ENCODE measurements at regions not wholly inside any gene's neighbourhood (a gene's known extent, or its start where the extent isn't known, plus 50 kb on each side); places are given as distances from the start of the nearest gene placed in this dataset.

DNA sequence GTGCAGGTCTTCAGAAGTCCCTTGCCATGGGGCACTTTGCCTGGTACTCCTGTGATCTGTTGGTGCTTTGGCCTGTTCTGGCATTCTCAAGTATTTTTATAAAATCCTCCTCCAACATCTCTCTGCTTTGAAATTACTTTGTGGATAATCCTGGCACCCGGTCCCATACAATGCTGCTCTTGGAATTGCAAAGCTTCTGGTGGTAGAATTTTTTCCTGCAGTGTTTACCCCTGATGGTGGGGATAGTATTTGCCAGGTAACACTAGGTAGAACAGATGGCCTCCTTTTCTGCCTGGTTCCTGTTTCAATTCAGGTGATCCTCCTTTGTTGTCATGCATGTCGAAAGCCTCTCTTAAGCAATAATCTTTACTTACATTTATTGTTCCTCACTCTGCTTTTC is 109.8 kb upstream of the ATP10B start:
- in situ Hi-C loops (cut with MboI; ENCODE audit: low pct_unique_long_range_greater_than_20kb, low sequenced_read_pairs, unreplicated experiment) = no loop called here
- TF ChIP-seq, protein P1, sequence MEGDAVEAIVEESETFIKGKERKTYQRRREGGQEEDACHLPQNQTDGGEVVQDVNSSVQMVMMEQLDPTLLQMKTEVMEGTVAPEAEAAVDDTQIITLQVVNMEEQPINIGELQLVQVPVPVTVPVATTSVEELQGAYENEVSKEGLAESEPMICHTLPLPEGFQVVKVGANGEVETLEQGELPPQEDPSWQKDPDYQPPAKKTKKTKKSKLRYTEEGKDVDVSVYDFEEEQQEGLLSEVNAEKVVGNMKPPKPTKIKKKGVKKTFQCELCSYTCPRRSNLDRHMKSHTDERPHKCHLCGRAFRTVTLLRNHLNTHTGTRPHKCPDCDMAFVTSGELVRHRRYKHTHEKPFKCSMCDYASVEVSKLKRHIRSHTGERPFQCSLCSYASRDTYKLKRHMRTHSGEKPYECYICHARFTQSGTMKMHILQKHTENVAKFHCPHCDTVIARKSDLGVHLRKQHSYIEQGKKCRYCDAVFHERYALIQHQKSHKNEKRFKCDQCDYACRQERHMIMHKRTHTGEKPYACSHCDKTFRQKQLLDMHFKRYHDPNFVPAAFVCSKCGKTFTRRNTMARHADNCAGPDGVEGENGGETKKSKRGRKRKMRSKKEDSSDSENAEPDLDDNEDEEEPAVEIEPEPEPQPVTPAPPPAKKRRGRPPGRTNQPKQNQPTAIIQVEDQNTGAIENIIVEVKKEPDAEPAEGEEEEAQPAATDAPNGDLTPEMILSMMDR (IDR thresholded peaks at IDR 0.05; ENCODE audit: extremely low read depth, insufficient read depth, missing control alignments) = no peak
- DNase-seq (ENCODE audit: low spot score) = no peak

DNA sequence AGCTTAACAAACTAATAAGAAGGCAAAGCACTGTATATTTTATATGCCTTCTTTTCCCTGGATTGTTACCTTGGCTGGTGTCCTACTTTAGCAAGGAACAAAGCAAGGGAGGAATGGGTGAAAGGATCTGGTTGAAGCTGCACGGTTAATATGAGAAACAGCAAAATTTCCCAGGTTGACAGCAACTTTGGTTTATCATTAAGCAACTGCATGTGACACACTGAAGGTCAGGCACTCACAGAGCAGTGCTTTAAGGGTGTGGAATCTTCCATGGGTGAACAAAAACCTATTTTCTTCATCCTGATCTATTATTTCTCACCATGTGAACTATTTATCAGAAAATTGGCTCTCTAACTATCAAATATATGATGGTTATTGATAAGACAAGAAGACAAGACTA is 109.0 kb upstream of the ATP10B start:
- TF ChIP-seq, protein P1 (IDR thresholded peaks at IDR 0.05; ENCODE audit: extremely low read depth, insufficient read depth, missing control alignments) = no peak
- in situ Hi-C loops (cut with MboI; ENCODE audit: low pct_unique_long_range_greater_than_20kb, low sequenced_read_pairs, unreplicated experiment) = no loop called here
- no peak for DNase-seq (ENCODE audit: low spot score)

DNA sequence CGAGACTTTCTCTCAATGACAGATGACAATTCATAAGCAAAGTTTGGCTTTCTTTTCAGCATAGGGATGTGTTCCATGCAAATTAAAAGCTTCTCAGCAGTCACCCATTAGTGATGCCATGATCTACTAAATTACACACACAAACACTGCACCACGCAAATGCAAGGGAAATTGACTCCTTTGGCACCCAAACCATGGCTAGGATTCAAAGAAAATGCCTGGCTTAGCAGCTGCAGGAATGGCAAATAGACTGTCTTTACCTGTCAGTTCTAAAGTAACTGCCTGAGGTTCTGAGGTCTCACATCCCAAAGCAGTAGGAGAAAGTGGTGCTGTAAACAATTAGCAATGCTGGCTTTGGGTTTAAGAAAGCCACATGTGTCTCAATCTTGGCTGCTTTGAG is 108.6 kb upstream of the ATP10B start:
- no peak for DNase-seq (ENCODE audit: low spot score)
- in situ Hi-C loops (cut with MboI; ENCODE audit: low pct_unique_long_range_greater_than_20kb, low sequenced_read_pairs, unreplicated experiment) = no loop called here
- TF ChIP-seq, protein P1 (IDR thresholded peaks at IDR 0.05; ENCODE audit: extremely low read depth, insufficient read depth, missing control alignments) = no peak

DNA sequence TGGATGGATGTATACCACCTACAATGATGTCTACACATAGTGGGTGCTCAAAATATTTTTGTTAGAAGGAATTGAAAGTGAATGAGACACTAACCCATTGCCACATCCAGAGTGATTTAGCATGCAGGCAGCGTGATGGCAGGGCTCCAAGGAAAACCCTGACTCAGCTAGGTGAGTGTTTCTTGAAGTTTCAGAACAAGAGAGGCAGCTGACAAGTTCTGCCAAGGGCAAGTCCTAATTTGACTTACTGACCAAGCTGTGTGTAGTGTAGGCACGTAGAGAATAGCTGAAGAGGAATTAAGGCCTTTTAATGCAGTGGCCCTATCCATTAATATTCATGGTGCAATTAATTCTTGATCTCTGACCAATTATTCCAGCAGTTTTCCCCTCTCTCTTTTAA is 107.8 kb upstream of the ATP10B start:
- TF ChIP-seq, protein P1 (IDR thresholded peaks at IDR 0.05; ENCODE audit: extremely low read depth, insufficient read depth, missing control alignments) = no peak
- no peak for DNase-seq (ENCODE audit: low spot score)

DNA sequence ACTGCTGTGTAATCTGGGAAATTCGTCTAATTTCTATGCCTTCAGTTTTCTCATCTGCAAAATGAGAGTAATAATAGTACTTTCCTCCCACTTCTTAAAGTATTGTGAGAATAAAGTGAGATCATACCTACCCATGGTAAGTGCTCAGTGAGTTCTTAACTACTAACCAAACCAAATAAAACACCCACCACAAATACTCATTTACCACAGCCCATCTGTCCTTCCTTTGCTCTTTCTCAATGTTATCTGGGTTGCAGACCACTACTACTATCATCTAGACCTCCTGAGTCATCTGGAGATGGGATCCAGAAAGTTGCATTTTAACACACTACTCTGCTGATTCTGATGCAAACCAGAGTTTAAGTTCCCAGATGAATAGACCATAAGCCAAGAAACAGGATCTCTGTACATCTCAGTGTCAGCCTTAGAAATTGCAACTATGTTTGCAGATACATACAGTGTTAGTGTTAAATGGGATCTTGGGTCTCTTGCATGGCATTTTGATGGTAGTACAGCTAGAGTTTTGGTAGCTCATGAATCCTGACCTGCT is 105.4 kb upstream of the ATP10B start:
- in situ Hi-C loops (cut with MboI; ENCODE audit: low pct_unique_long_range_greater_than_20kb, low sequenced_read_pairs, unreplicated experiment) = no loop called here
- no peak for DNase-seq (ENCODE audit: low spot score)
- TF ChIP-seq, protein P1 (IDR thresholded peaks at IDR 0.05; ENCODE audit: extremely low read depth, insufficient read depth, missing control alignments) = no peak

More for the DNA sequence above, 107.8 kb upstream of the ATP10B start:
- in situ Hi-C loops (cut with MboI; ENCODE audit: low pct_unique_long_range_greater_than_20kb, low sequenced_read_pairs, unreplicated experiment) = no loop called here

DNA sequence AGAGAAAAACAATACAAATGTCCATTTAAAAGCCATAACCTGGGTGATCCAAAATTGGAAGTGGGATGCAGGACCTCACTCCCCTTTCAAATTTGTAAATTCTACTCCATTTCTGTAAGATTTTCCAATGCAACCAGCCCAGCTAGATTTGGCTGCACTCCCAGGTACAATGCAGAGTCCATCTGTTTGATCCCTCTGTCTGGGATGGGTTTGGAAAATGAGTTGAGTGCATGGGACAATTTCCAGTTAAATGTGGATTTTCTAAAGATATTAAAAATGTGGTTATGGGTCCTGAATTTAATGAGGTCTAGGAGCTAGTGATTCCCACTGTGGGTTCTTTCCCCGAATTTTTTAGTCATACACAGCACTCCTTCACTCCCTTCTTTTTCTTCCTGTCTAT is 104.0 kb upstream of the ATP10B start:
- in situ Hi-C loops (cut with MboI; ENCODE audit: low pct_unique_long_range_greater_than_20kb, low sequenced_read_pairs, unreplicated experiment) = no loop called here
- DNase-seq (ENCODE audit: low spot score) = no peak
- TF ChIP-seq, protein P1 (IDR thresholded peaks at IDR 0.05; ENCODE audit: extremely low read depth, insufficient read depth, missing control alignments) = no peak

DNA sequence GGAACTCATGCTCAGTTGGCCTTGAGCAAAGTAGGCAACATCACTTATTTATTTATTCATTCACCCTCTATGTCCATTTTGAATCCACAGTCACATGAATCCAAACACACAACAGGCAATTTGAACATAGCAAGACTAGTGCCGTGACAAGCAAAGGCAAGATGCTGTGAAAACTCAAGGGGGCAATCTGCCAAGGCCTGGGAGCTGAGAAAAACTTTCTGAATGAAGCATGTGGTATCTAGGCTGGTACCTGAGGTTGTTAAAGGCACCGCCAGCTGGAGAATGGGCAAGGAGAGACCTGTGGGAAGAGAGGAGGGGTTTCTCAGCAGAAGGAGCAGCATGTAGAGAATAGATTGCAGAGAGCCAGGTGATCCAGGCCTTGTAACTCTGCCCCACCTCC is 98.3 kb upstream of the ATP10B start:
- TF ChIP-seq, protein P1 (IDR thresholded peaks at IDR 0.05; ENCODE audit: extremely low read depth, insufficient read depth, missing control alignments) = no peak
- in situ Hi-C loops (cut with MboI; ENCODE audit: low pct_unique_long_range_greater_than_20kb, low sequenced_read_pairs, unreplicated experiment) = no loop called here

More for the DNA sequence above, 98.3 kb upstream of the ATP10B start:
- DNase-seq (ENCODE audit: low spot score) = no peak

All from GM13977 (cell line).